ENCODE measurements at regions not wholly inside any gene's neighbourhood (a gene's known extent, or its start where the extent isn't known, plus 50 kb on each side); places are given as distances from the start of the nearest gene placed in this dataset.

DNA sequence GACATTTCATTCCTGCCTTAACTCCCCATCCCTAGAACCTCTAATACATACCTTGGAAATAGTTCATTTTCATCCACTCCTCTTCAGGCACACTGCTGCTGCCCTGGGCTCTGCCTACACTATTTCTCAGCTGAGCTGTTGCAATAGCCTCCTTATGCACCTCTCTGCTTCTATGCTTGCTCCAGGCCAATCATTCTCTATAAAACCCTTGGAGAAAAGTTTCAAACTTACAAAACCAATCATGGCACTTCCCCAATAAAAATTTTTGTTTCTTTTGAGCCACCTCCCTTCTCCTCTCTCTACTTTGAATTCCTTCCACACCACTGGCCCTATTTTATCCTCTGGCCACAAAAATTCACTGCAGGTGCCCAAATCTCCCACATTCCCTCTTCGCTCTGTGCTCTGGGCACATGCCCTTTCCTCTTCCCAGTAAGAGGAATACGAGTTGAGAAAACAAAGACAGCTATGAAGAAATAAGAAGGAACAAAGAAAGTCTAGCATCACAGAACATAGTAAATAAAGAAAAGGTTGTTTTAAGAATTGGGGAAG is 301.4 kb downstream of the ELAVL2 start:
- no peak for DNase-seq
- ChIA-PET POLR2A (no interaction called here), CTCF (no interaction called here)
- Mint-ChIP-seq H3K36me3 (ENCODE audit: low read depth) (no peaks in the 10 kb centered on the region), H3K4me1 (no peaks in the 10 kb centered on the region), H3K4me3 (no peak overlapping the region), H3K9me3 (peaks cover 6% of the 10 kb centered on the region), H3K27ac (no peak overlapping the region), H3K27me3 (no peaks in the 10 kb centered on the region)

DNA sequence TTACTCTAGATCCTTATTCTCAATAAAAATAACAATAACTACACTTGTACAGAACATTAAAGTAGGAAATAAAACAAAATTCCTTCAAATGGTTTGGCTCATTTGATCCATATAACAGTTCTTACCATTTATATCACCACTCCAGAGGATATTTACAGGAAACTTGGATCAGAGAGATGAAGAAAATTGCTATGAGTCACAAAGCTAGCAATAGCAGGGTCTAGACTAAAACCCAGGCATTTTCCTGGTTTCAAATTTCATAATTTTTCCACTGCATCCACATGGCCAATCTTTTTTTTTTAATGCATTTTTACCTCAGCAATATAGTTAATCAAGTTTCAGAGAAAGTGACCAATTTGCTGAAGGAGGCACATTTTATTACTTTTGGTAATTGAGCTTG is 299.2 kb downstream of the ELAVL2 start:
- no peak for DNase-seq
- peaks cover 8% of the 10 kb centered on the region for H3K9me3 Mint-ChIP-seq
- POLR2A ChIA-PET: no interaction called here
- CTCF ChIA-PET: no interaction called here
- no peaks in the 10 kb centered on the region for H3K36me3 Mint-ChIP-seq (ENCODE audit: low read depth)
- no peaks in the 10 kb centered on the region for H3K4me1 Mint-ChIP-seq
- H3K27ac Mint-ChIP-seq: no peak overlapping the region
- no peak overlapping the region for H3K4me3 Mint-ChIP-seq
- H3K27me3 Mint-ChIP-seq: no peaks in the 10 kb centered on the region

DNA sequence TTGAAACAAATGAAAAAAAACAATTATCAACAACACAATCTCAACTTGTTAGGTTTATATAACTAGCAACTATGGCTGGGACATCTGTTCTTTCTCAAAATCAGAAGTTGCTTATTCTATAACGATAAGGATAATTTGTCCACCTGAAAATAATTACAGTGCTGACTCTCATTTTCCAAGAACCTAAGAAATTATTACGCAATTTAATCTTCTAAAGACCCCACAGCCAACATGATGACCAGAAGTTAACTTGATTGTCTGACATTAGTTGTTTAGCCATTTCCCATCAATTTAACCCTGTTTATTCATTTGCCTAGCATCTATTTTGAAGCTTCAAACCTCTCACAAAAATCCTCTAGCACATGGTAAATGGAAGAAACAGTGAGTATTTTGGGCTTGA is 293.8 kb downstream of the ELAVL2 start:
- DNase-seq: no peak
- Mint-ChIP-seq H3K27ac (no peak overlapping the region), H3K4me3 (no peak overlapping the region), H3K9me3 (peaks cover 2% of the 10 kb centered on the region), H3K27me3 (peaks cover 3% of the 10 kb centered on the region), H3K4me1 (no peaks in the 10 kb centered on the region), H3K36me3 (ENCODE audit: low read depth) (no peaks in the 10 kb centered on the region)
- ChIA-PET POLR2A (no interaction called here), CTCF (no interaction called here)

DNA sequence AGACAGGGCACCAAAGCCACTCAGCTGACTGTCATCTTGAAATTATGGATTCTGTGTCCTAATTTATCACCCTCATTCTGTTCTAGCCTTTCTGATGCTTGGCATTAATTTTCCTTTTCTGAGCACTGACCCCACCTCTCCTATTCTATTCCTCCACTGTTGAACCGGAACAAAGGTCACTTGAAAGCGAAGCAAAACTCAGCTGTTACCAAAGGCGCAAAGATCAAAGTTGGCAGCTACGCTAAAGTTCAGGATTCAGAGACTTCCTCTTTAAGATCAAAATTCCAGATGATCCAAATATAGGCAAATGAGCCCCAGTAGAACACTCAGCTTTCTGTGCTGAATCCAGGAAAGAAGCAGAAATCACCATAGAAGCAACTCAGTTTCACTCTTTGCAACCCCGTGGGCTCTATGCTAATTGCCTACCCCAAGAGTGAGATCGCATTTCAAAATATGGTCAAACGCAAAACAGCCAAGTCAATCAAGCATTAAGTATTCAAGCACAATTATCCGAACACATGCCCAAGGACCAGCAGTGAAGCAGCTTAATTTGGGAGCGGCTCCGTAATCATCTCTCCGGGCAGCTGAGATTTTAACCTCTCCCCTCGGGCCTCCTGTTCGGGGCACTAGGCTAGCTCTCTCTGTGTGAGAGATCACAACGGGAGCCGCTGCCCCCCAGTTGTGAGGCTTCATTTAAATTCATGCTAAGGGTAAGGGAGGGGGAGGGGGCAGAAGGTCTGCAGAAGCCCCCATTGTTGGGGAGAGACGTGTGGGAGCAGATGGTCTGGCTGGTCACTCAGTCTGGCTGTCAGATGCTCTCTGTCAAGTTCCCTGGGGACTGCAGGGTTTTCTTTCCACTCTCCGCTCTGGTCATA is 288.6 kb downstream of the ELAVL2 start:
- CTCF ChIA-PET: no interaction called here
- Mint-ChIP-seq H3K27me3 (peaks cover 13% of the 10 kb centered on the region), H3K9me3 (no peaks in the 10 kb centered on the region), H3K36me3 (ENCODE audit: low read depth) (no peaks in the 10 kb centered on the region), H3K4me1 (no peaks in the 10 kb centered on the region), H3K4me3 (no peak overlapping the region), H3K27ac (no peak overlapping the region)
- DNase-seq: no peak
- POLR2A ChIA-PET: no interaction called here

DNA sequence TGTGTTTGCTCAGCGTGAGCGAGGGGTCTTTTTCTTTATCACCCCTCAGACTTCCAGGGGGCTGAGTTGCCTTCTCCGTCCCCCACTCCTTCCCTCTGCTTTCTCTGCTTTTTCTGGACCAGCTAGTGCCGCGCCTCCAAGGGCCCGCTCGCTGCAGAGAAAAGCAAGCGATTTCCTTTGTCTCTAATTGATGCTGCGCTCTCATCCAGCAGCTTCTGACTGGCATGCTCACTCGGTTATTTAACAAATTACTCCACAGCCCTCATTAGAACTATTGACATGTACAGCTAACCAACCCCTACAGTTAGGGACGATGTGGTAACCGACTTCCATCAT is 288.0 kb downstream of the ELAVL2 start:
- ChIA-PET POLR2A (no interaction called here), CTCF (no interaction called here)
- H3K4me1 Mint-ChIP-seq: no peaks in the 10 kb centered on the region
- H3K36me3 Mint-ChIP-seq (ENCODE audit: low read depth): no peaks in the 10 kb centered on the region
- DNase-seq: no peak
- H3K27ac Mint-ChIP-seq: no peak overlapping the region
- H3K27me3 Mint-ChIP-seq: peaks cover 13% of the 10 kb centered on the region
- no peaks in the 10 kb centered on the region for H3K9me3 Mint-ChIP-seq
- H3K4me3 Mint-ChIP-seq: no peak overlapping the region

DNA sequence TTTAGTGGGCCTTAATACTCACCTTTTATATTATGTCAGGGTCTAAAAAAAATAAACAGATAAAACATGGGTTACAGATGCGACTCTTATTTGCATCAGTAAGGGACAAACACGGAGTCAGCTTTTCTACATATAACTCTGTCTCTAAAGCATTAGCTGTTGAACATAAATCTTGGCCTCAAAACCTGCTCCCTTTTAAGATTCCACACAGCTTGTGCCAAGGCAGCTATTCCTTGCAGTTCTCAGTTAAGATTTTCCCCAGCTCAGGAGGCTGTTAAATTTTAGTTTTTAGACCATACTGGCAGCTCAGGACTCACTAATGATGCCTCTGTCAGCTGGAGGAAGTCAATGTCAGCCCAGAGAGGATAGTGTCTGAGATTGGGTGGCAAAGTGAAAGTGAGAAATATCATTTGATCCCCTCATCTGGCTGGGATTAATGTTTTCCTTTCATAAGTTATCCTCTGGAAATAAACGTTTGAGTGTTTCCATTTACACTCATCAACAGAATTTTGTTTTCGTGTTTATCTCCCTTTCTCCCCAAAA is 287.5 kb downstream of the ELAVL2 start:
- Mint-ChIP-seq H3K36me3 (ENCODE audit: low read depth) (no peaks in the 10 kb centered on the region), H3K27me3 (peaks cover 13% of the 10 kb centered on the region), H3K4me1 (no peaks in the 10 kb centered on the region), H3K9me3 (no peaks in the 10 kb centered on the region), H3K27ac (no peak overlapping the region), H3K4me3 (no peak overlapping the region)
- POLR2A ChIA-PET: no interaction called here
- CTCF ChIA-PET: no interaction called here
- DNase-seq: no peak

DNA sequence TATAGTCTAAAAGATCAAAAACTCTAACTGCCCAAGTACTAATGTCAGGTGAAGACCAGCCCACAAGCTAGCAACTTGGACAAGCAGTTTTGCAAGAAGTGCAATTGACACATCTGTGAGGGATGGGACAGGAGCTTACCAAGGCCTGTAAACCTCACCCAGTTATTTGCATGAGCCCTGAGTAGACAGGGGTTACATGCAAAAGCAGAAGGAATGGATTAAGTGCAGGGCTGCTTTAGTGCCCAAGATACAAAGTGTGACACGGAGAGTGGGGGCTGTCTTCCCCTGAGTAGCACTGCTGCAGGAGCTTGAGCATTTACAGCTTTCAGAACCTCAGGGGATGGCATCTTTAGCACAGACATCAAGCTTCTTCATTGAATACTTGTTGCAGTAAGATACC is 286.7 kb downstream of the ELAVL2 start:
- CTCF ChIA-PET: no interaction called here
- POLR2A ChIA-PET: no interaction called here
- H3K27ac Mint-ChIP-seq: no peak overlapping the region
- H3K36me3 Mint-ChIP-seq (ENCODE audit: low read depth): no peaks in the 10 kb centered on the region
- no peak for DNase-seq
- no peaks in the 10 kb centered on the region for H3K4me1 Mint-ChIP-seq
- H3K27me3 Mint-ChIP-seq: peaks cover 13% of the 10 kb centered on the region
- H3K4me3 Mint-ChIP-seq: no peak overlapping the region
- no peaks in the 10 kb centered on the region for H3K9me3 Mint-ChIP-seq

DNA sequence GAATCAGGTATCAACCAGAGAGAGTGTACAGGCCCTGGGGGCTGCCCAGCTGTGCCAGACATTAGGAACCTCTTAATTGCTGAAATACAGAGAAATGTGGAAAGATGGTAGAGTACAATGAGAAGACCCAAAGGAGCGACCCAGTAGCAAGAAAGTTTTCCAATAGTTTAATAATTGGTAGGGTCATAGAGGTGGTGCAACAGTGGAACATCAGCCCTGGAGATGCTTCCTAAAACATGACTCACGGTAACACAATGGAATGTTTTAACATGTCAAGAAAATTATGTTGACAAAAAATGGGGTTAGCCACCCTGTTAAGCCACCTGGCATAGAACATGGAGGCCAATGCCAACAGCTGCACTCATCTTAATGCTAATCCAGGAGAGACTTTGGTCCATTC is 284.1 kb downstream of the ELAVL2 start:
- ChIA-PET CTCF (no interaction called here), POLR2A (no interaction called here)
- Mint-ChIP-seq H3K4me1 (no peaks in the 10 kb centered on the region), H3K27ac (no peak overlapping the region), H3K27me3 (peaks cover 12% of the 10 kb centered on the region), H3K9me3 (peaks cover 3% of the 10 kb centered on the region), H3K4me3 (no peak overlapping the region), H3K36me3 (ENCODE audit: low read depth) (no peaks in the 10 kb centered on the region)
- DNase-seq: no peak

DNA sequence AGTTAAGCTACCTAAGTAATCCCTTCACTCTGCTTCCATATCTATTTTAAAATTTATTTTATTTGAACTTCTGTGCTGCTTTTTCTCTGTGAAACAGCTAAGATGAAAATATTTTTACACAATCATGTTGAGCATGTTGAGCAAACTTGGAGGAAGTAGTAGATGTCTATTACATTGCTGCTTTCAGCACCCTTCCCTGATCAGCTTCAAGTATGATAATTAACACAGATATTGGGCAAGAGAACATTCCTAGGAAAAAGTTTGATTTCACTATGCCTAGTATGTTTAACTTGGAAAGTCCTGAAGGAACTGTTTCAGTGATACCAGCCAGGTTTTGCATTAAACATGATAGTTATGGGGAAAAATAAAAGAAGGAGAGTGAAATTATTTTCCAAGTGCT is 283.6 kb downstream of the ELAVL2 start:
- peaks cover 3% of the 10 kb centered on the region for H3K9me3 Mint-ChIP-seq
- ChIA-PET CTCF (no interaction called here), POLR2A (no interaction called here)
- DNase-seq: no peak
- H3K27ac Mint-ChIP-seq: no peak overlapping the region
- H3K4me3 Mint-ChIP-seq: no peak overlapping the region
- H3K4me1 Mint-ChIP-seq: no peaks in the 10 kb centered on the region
- peaks cover 8% of the 10 kb centered on the region for H3K27me3 Mint-ChIP-seq
- no peaks in the 10 kb centered on the region for H3K36me3 Mint-ChIP-seq (ENCODE audit: low read depth)

DNA sequence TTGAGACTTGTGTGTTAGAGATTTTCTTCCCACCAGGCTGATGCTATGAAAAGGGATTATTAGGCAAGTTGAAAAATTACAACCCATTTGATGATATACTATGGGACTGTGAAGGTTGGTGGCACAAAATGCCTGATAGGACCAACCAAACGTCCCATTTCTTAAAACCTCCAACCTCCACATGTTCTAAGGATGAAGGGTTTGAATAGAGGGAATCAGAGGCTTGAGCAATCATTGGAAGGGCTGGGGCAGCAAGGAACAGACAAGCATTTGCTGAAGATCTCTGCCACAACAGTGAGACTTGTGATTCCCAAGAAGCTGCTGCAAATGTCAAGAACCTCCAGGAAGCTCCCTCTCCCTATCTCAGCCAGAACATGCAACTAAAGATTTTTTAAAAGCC is 283.1 kb downstream of the ELAVL2 start:
- Mint-ChIP-seq H3K36me3 (ENCODE audit: low read depth) (no peaks in the 10 kb centered on the region), H3K27ac (no peak overlapping the region), H3K4me1 (no peaks in the 10 kb centered on the region), H3K27me3 (peaks cover 6% of the 10 kb centered on the region), H3K4me3 (no peak overlapping the region), H3K9me3 (peaks cover 3% of the 10 kb centered on the region)
- no peak for DNase-seq
- ChIA-PET POLR2A (no interaction called here), CTCF (no interaction called here)

DNA sequence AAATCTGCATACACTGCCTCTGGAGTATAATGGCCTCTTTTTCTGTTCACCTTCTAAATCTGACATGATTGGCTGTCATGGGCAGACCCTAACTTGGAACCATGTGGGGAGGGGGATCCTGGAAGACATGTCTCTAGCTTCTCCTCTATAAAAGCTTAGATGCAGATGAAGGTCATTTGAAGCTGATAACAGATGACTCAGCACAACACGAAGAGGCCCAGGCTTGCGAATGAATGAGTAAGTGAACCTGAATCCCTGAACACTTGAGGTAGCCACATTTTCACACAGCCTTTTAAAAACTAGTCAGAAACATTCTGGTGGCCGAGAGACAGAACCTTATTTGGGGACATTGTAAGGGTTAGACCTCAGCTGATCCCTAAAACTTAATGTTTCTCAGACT is 282.6 kb downstream of the ELAVL2 start:
- no peaks in the 10 kb centered on the region for H3K4me1 Mint-ChIP-seq
- H3K27me3 Mint-ChIP-seq: peaks cover 2% of the 10 kb centered on the region
- CTCF ChIA-PET: no interaction called here
- H3K9me3 Mint-ChIP-seq: peaks cover 3% of the 10 kb centered on the region
- H3K36me3 Mint-ChIP-seq (ENCODE audit: low read depth): no peaks in the 10 kb centered on the region
- no peak overlapping the region for H3K4me3 Mint-ChIP-seq
- no peak overlapping the region for H3K27ac Mint-ChIP-seq
- DNase-seq: no peak
- POLR2A ChIA-PET: no interaction called here

DNA sequence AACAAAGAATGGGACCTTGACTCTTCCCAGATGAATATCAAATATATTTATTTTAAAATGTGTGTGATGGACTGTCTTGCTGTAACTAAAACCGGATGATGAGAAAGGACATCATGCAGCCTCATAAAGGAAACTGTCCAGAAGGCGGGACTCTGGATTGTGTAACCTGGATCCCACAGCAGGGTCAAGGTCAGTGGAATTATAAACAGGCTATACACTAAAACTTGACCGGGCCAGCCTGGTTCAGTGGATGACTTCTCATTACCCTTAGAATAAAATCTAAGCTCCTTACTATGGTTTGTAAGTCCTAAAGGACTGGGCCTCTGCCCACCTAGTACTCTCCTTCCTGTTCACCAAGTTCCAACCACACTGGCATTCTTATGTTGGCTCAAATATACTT is 280.3 kb downstream of the ELAVL2 start:
- no peak for DNase-seq
- Mint-ChIP-seq H3K4me3 (no peak overlapping the region), H3K4me1 (no peaks in the 10 kb centered on the region), H3K36me3 (ENCODE audit: low read depth) (no peaks in the 10 kb centered on the region), H3K9me3 (peaks cover 3% of the 10 kb centered on the region), H3K27me3 (no peaks in the 10 kb centered on the region), H3K27ac (no peak overlapping the region)
- POLR2A ChIA-PET: no interaction called here
- CTCF ChIA-PET: no interaction called here

DNA sequence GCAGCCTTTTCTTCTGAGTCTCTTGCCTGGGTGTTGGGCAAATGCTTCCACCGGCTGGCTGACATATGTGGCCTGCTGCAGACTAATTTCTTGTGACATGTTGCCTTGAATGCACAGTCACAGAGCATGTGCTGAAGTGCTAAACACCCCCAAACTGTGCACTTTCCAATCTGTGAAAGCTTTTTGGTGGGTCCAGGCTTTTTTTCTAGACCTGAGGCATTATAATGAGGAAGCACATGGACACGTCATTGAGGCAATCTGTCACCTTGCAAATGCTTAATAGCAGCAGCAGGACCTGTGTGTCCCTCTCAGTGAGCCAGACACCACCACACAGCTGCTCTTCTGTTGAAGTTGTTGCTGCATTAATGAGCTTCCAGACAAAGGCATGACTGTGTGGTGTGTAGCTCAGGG is 274.7 kb downstream of the ELAVL2 start:
- POLR2A ChIA-PET: no interaction called here
- CTCF ChIA-PET: no interaction called here
- H3K27ac Mint-ChIP-seq: no peak overlapping the region

DNA sequence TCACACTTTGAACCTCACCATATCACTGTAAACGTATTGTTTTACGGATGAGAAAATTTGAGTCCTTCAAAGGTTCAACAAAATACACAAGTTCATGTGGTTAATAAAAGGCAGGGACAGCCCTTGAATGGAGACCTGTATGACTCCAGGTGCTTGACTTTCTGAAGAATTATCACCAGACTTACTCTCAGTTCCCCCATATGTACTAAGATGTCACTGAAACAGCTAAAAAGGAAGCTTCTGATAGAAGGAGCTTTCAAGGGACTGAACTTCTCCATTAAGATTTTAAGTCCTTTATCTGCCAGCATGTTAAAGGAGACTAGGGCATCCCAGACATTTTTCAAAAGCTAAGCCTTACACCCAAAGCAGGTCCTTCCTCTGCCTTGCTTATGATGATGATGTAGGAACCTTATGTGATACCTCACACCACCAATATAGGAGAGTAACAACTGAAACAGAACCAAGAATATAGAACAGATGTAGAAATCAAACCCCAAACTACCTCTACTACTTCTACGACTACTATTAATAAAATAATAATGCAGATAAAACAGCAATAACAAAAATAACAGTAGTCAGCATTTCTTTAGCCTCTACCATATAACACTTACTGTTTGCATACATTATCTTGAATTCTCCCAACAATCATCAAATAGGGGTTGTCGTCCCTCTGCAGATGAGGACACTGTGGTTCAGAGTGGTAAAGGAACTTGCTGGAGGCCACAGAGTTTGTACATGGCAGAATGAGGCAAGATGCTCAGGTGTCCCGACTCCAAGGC is 273.9 kb downstream of the ELAVL2 start:
- no peak for DNase-seq
- POLR2A ChIA-PET: no interaction called here
- Mint-ChIP-seq H3K4me1 (no peaks in the 10 kb centered on the region), H3K36me3 (ENCODE audit: low read depth) (no peaks in the 10 kb centered on the region), H3K27me3 (no peaks in the 10 kb centered on the region), H3K27ac (no peak overlapping the region), H3K9me3 (peaks cover 4% of the 10 kb centered on the region), H3K4me3 (no peak overlapping the region)
- CTCF ChIA-PET: no interaction called here

More for the DNA sequence above, 274.7 kb downstream of the ELAVL2 start:
- Mint-ChIP-seq H3K27me3 (no peaks in the 10 kb centered on the region), H3K36me3 (ENCODE audit: low read depth) (no peaks in the 10 kb centered on the region), H3K9me3 (peaks cover 3% of the 10 kb centered on the region), H3K4me3 (no peak overlapping the region), H3K4me1 (no peaks in the 10 kb centered on the region)
- no peak for DNase-seq
